ENCODE measurements at regions not wholly inside any gene's neighbourhood (a gene's known extent, or its start where the extent isn't known, plus 50 kb on each side); places are given as distances from the start of the nearest gene placed in this dataset.

GRCh38 chr3:36259580-36259979 is 120.7 kb upstream of the STAC start:
- TF ChIP-seq, protein P1, sequence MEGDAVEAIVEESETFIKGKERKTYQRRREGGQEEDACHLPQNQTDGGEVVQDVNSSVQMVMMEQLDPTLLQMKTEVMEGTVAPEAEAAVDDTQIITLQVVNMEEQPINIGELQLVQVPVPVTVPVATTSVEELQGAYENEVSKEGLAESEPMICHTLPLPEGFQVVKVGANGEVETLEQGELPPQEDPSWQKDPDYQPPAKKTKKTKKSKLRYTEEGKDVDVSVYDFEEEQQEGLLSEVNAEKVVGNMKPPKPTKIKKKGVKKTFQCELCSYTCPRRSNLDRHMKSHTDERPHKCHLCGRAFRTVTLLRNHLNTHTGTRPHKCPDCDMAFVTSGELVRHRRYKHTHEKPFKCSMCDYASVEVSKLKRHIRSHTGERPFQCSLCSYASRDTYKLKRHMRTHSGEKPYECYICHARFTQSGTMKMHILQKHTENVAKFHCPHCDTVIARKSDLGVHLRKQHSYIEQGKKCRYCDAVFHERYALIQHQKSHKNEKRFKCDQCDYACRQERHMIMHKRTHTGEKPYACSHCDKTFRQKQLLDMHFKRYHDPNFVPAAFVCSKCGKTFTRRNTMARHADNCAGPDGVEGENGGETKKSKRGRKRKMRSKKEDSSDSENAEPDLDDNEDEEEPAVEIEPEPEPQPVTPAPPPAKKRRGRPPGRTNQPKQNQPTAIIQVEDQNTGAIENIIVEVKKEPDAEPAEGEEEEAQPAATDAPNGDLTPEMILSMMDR (IDR thresholded peaks at IDR 0.05; ENCODE audit: extremely low read depth in 1 of 2, insufficient read depth in 1 of 2, low read depth in 1 of 2, low read length in 2 of 2), result no peak
- TF ChIP-seq POLR2AphosphoS5 (IDR thresholded peaks at IDR 0.05; ENCODE audit: insufficient read depth, low read depth, low read length), result no peak
- TF ChIP-seq EZH2 (IDR thresholded peaks at IDR 0.05; ENCODE audit: borderline replicate concordance, low read depth, low read length, severe bottlenecking), result no peak
- TF ChIP-seq, protein P2, sequence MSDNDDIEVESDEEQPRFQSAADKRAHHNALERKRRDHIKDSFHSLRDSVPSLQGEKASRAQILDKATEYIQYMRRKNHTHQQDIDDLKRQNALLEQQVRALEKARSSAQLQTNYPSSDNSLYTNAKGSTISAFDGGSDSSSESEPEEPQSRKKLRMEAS (IDR thresholded peaks at IDR 0.05; ENCODE audit: insufficient read depth, insufficient read length), result no peak
- no peak for TF ChIP-seq POLR2A (IDR thresholded peaks at IDR 0.05; ENCODE audit: low read depth, low read length)
- TF ChIP-seq FOS (IDR thresholded peaks at IDR 0.05; ENCODE audit: borderline replicate concordance, insufficient read depth, low read length), result no peak
